ENCODE measurements at regions not wholly inside any gene's neighbourhood (a gene's known extent, or its start where the extent isn't known, plus 50 kb on each side); places are given as distances from the start of the nearest gene placed in this dataset.

DNA sequence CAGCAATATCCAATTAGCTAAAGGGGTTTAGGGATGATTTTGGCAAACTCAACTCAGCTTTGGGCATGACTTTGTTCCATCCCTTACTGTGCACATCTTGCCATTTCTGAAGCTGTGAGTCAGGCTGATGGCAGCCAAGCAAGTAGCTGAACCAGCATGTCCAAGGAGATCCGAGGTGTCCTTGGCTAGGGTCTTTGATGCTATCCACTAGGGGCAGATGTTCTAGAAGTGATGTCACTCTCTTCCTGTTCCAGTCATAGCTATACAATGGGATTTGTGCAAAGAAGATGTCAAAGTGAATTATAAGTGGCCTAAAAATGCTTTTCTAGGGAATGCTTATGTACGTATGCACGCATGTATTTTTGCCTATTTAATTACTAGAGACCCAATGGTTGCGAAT, 160.8 kb upstream of the PAPPA start:
- ATAC-seq (no peak), DNase-seq (no peak)
- intact Hi-C loops (cut with DNase I), result no loop called here

DNA sequence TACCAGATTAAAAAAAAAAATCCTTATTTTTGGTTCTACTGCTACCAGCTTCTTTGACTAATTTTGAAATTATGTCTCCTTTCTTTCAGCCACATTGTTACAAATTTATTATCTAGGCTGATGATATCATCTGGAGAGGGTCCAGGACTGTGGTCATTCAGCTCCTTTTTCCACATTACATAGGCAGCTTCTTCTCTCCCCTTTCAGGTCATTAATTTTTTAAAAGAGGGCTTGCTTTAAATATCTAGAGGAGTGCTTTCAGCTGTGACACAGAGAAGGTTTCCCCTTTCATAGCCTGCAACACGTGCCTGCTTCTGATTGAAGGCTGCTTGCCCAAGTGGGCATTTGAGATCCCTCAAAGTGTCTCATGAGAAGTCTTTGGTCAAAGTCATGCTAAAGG, 155.7 kb upstream of the PAPPA start:
- intact Hi-C loops (cut with DNase I), result no loop called here
- ATAC-seq (no peak), DNase-seq (no peak)

DNA sequence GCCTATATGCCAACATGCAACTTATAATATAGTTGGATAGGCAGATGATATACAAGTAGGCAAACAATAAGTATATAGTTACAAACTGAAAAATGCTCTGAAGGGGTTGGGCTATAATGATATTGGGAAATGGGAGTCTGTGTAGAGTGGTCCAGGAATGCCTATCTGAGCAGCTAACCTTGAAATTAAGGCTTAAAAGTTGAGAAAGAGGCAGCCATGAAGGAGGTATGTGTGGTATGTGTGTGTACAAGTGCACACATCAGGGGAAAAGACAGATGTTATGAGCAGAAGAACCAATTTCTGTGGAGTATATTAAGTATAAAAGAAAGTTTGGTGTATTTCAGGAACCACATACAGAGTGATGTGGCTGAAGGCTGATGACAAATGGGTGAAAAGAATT, 154.9 kb upstream of the PAPPA start:
- intact Hi-C loops (cut with DNase I), result no loop called here
- no peak for ATAC-seq
- no peak for DNase-seq

DNA sequence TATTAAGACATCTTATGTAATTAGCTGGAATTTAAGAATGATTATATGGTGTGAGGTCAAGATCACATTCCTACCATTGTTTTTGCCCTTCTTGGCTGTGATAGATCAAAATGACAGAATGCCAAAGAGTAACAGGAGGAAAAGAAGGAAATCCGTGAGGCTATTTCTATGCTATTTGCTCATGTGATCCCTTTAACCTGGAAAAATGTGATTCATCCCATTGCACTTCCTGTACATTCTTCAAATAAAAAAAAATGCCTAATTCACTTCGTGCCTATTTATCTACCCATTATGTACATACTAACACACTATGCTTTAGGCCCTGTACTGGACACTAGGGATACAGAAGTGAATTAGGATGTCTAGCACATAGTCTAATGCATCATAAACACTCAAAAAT, 154.1 kb upstream of the PAPPA start:
- intact Hi-C loops (cut with DNase I), result no loop called here
- DNase-seq, result no peak
- ATAC-seq, result no peak

DNA sequence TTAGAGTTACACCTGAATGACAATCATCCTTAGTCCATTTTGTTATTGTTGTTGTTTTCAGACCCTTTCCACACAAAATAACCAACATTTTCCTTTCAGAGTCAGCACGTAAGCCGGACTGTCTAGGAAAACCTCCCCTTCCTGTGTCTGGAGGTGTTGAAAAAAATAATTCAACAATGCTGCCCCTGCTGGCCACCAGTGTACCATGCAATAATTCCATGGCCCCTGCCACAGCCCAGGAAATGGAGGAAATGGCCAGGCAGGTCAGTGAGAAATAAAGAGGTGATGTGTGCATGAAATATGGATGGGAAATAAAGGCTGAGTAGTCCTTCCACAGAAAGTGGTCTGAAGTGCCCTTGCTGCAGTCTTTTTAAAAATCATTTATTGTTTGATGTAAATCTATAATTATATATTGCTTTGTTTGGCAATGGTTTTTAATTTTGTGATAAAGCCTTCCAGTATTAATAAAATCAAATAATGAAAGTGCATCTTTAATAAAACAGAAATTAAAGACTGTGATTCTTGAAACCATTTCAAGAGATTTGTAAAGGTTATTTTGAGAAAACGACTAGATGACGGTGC, 152.8 kb upstream of the PAPPA start:
- DNase-seq (no peak), ATAC-seq (no peak)
- intact Hi-C loops (cut with DNase I), result loop anchor here in 1 of 2 donors (10.0 kb wide), 1 partner anchor 116 kb away; no protein-coding TSS in a partner anchor

DNA sequence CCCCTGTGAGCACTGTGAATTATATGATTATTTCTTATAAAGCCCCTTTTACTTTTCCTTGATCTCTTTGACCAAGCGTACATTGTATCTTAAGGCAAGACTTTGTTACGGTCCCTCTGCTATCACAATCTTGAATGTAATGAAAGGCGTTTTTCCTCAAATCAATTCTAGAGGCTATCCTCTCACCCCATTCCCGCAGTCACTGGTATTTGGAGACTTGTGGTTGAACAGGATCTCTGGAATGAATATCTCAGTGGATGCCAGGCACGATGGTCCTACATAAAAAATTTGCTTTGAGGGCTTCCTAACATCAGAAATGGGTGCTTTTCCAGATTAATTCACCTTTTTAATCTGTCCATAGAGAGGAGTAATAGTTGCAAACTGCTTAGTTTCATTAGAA, 151.4 kb upstream of the PAPPA start:
- DNase-seq (no peak), ATAC-seq (no peak)
- intact Hi-C loops (cut with DNase I), result loop anchor here in 1 of 2 donors (10.0 kb wide), 1 partner anchor 117 kb away; no protein-coding TSS in a partner anchor

DNA sequence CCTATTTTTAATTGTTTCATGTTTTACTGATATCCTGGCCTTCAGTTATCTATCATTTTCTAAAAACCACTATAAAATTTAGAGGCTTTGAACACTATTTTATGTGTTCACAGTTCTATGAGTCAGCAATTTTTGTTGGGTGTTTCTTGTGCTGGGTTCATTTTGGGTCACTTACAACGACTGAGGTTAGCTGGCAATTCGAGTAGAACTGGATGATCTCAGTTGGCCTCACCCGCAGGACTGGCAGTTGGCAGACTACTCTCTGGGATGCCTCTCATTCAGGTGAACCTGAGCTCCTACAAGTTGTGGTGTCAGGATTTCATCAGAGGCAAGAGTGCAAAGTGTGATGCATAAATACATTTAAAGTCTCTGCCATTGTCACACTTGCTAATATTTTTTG, 151.0 kb upstream of the PAPPA start:
- ATAC-seq (peak in 1 of 2 donors; percentile 37), DNase-seq (no peak)
- intact Hi-C loops (cut with DNase I), result loop anchor here in 1 of 2 donors (10.0 kb wide), 1 partner anchor 118 kb away; no protein-coding TSS in a partner anchor

DNA sequence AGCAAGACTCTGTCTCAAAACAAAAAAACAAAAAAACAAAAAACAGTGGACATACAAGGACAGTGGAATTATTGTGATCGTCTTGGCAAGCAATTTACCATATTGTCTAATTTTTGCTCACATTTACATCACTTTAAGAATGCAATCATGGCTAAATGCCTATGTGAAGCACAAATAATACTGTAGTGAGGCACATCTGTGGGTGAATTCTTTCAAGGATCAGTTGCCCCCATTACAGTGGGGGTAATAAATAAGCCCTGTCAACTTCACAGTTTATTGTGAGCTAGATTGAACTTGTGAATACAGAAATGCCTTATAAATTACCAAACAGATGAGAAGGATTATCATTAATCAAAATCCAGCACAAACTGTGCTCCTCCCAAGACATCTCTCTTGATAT, 150.2 kb upstream of the PAPPA start:
- intact Hi-C loops (cut with DNase I), result loop anchor here in 1 of 2 donors (10.0 kb wide), 1 partner anchor 119 kb away; no protein-coding TSS in a partner anchor
- ATAC-seq (no peak), DNase-seq (no peak)

DNA sequence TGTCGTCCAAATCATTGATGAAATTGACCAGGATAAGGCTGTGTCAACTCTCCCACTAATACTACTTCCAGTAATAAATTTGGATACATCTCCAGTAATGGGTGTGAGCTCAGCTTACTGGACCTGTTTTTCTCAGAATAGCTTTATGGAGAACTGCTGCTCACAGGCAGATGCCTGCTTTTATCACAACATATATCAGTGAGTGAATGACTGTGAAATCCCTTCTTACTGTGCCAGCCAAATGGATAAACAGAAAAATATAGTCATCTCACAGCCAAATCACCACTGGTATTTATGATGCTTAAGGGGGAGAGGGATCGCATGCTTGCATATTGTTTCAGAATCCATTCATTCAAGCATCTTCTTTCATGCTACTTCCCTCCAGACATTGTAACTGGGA, 148.4 kb upstream of the PAPPA start:
- intact Hi-C loops (cut with DNase I), result loop anchor here in 1 of 2 donors (10.0 kb wide), 1 partner anchor 120 kb away; no protein-coding TSS in a partner anchor

DNA sequence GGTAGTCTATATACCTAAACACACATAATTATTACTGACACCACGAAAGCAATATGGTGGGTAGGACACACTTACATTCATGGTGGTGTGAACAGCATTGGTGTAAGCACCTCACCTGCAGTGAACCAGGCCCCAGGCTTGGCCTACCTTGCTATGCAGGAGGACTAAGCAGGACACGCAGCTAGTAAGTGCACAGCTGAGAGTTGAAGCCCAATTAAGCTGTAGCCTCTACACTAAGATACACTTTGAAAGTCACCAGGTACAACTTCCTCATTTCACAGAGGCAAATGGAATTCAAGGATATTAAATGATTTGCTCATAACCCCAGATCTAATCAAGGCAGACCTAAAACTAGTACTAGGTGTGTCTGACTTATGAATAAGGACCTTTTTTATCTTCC, 145.8 kb upstream of the PAPPA start:
- intact Hi-C loops (cut with DNase I), result loop anchor here in 1 of 2 donors (10.0 kb wide), 1 partner anchor 123 kb away; no protein-coding TSS in a partner anchor
- ATAC-seq (no peak), DNase-seq (no peak)

More for the DNA sequence above, 148.4 kb upstream of the PAPPA start:
- DNase-seq (no peak), ATAC-seq (no peak)

DNA sequence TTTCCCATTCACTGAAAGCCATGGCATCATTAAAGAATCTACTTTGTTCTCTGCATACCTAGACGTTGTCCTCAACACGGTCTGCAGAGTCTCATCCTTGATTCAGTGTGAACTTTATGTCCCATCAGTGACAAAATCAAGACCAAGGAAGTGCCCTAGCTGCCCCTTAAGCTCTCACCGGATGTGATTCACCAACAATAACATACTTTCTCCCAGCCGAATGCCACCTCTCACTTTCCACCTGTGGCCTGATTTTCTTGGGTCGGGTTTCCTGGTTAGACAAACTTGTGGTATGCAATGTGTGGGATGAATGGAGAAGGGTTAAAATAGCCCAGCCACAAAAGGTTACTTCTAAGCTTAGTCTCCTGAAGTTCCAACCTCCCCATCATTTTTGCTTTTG, 145.3 kb upstream of the PAPPA start:
- intact Hi-C loops (cut with DNase I), result loop anchor here in 1 of 2 donors (10.0 kb wide), 1 partner anchor 123 kb away; no protein-coding TSS in a partner anchor
- ATAC-seq (no peak), DNase-seq (no peak)

DNA sequence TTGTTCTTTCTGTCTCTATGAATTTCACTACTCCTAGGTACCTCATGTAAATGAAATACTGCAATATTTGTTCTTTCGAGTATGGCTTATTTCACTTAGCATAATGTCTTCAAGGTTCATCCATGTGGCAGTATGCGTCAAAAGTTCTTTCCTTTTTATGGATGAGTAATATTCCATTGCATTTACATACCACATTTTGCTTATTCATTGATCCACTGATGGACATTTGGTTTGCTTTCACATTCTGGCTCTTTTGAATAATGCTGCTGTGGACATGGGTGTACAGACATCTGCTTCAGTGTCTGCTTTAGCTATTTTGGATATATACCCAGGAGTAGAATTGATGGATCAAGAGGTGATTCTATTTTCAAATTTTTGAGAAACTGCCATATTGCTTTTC, 144.2 kb upstream of the PAPPA start:
- DNase-seq, result no peak
- intact Hi-C loops (cut with DNase I), result loop anchor here in 1 of 2 donors (10.0 kb wide), 1 partner anchor 125 kb away; no protein-coding TSS in a partner anchor
- ATAC-seq, result no peak

DNA sequence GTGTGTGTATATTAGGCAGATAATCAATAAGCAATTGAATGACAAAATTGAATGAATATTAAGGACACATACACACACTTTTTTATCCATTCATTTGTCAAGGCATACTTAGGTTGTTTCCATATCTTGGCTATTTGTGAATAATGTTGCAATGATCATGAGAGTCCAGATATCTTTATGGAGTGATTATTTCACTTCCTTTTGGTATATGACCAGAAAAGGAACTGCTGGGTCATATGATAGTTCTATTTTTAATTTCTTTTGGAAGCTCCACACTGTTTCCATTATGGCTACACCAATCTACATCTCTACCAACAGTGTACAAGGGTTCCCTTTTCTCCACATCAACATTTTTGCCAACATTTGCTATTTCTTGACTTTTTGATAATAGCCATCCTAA, 137.7 kb upstream of the PAPPA start:
- intact Hi-C loops (cut with DNase I), result no loop called here
- no peak for DNase-seq
- no peak for ATAC-seq

DNA sequence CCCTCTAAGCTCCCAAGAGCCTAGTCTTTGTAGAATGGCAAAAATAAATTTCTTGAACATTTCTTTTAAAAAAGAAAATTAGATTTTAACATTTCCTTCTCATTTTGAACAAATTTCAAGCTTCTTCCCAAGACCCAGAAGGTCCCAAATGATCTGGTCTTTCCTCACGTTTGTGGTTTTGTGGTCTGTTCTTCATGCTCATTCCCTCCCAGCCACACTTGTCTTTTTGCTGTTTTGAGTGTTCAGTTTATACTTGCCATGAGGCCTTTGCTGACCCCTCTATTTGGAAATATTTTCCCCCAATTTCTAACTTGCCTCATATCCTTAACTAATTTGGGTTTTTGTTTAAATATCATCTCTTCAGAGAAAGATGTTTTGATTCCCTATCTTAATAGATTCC, 133.4 kb upstream of the PAPPA start:
- intact Hi-C loops (cut with DNase I), result no loop called here
- DNase-seq, result no peak
- no peak for ATAC-seq

DNA sequence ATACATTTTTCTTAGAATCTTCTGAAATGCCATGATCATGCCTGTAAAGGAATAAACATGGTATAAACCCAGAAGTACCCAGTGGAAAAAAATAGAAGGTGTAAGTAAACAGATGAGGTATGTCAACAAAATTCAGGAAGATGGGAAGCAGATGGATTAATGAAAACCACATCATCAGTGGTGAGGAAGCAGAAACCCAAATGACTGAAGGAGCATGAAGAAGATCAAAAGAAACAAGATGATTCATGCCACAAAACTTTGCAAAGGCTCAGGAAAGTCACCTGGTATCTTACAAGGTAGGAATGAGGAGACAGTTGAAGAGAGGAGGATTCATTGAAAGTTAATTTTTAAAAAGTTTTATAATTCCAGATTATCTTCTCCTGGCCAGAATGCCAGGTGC, 132.8 kb upstream of the PAPPA start:
- no peak for DNase-seq
- ATAC-seq, result no peak
- intact Hi-C loops (cut with DNase I), result no loop called here

DNA sequence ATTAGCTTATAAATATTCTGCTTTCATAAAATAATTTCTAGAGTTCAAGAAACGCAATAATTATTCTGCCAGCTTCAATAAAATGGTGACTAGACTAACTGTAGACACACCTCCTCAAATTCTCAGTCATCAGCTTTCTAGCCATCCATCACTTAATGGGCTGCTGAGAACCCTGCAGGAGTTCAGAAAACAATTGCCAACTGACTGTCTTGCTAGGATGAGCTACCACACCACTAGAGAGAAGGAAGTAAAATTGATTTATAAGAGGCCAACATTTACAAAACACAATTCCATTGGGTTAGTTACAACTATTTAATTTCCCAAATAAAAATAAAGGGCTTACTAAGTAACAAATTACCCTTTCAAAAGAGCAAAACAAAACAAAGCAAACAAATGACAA, 126.5 kb upstream of the PAPPA start:
- no peak for DNase-seq
- no peak for ATAC-seq
- intact Hi-C loops (cut with DNase I), result no loop called here

DNA sequence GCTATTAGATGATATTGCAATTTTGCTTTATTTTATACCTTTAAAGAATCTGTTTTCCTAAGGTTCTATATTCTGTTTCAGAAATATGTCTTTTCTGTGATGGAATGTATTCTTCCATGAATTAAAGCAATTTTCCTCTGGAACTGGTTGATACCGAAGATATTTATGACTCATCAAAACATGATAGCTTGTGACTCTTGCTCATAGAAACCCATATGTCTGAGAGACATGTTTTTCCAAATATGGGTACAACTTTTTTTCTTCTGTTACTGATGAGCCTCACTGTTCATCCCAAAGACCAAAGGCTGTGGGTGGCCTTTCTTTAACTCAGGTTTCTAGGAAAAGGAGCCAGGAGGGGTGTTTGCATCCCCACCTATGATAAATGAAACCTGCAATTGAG, 126.1 kb upstream of the PAPPA start:
- DNase-seq (no peak), ATAC-seq (no peak)
- intact Hi-C loops (cut with DNase I), result no loop called here

DNA sequence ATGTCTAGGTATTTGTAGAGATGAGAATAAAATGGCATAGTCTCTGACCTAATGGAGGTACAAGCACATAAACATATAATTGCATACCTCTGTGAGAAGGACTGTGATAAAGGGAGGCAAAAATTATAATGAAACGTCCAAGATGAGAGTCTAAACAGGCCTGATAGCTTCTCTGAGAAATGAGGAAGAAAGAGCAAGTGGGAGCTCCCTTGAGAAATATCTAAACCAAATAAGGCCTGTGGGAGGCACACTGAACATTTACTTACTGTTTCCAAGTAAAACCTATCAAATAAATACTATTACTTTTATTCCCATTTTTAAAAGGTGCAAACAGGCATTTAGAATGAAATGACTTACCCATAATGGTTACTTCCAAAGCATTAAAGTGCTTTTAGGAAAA, 125.6 kb upstream of the PAPPA start:
- ATAC-seq (no peak), DNase-seq (no peak)
- intact Hi-C loops (cut with DNase I), result no loop called here

DNA sequence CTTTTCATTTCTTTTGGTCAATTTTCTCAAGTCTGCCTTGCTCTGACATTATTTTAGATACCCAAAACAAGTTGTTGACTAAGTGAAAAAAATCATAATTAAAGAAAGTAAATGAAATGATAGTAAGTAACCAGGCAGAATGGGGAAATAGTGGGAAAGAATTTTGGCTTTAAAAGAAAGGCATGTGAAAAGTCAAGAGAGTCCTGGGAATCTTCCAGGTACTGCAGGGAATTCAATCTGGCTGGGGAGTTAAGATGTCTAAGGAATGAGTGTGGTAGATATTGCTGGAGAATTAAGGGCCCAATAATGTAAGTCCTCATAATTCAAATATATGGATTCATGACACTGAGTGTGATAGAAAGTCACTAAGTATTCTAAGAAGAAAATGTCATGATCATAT, 123.1 kb upstream of the PAPPA start:
- DNase-seq, result no peak
- ATAC-seq, result no peak
- intact Hi-C loops (cut with DNase I), result no loop called here

DNA sequence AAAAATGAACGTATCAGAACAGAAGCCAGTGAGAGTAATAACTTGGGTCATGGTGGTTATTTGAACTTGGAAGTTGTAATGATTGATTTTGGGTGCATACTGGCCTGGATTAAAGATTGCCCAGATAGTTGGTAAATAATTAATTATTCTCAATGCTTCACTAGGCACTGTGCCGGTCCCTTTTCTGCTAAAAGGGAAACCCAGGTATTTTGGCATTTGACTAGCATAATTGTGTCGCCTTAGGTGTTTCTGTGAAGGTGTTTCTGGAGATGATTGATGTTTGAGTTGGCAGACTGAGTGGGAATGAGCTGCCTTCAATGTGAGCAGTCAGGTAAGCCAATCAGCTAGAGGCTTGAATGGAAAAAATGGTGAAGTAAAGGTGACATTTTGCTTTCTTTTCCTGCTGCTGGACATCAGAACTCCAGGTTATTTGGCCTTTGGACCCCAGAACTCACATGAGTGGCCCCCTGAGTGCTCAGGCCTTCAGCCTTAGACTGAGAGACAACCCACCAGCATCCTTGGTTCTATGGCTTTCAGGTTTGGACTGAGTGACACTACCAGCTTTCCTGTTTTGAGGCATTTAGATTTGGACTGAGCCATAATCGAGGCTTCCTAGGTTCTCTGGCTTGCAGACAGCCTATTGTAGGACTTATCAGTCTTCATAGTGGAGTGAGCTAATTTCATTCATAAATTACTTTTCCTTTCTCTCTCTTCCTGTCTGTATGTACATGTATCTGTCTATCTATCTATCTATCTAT, 120.7 kb upstream of the PAPPA start:
- intact Hi-C loops (cut with DNase I), result no loop called here
- no peak for ATAC-seq
- no peak for DNase-seq

DNA sequence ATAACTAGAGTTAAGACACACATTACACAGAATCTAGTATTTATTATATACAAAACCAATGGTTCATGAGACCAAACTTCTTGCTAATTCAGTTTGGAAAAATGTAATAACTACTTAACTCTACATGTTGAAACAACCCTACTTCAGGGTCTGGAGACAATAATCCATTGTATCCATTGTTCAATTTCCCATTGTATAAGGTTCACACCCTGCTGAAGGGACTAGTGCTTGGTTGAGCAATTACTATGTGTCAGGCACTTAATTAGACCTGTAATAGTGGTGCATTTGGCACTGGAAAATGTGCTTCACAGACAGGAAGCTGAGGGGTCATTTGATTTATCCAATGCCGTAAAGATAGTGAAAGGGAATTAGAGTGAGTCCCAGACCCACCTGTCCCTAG, 114.3 kb upstream of the PAPPA start:
- ATAC-seq, result no peak
- DNase-seq, result no peak
- intact Hi-C loops (cut with DNase I), result no loop called here

All from left cardiac atrium (tissue), 4 donors.